ENCODE measurements at regions not wholly inside any gene's neighbourhood (a gene's known extent, or its start where the extent isn't known, plus 50 kb on each side); places are given as distances from the start of the nearest gene placed in this dataset.

- no peak for TF ChIP-seq EP300 (IDR thresholded peaks at IDR 0.05; ENCODE audit: borderline replicate concordance in 1 of 2, low read depth in 1 of 2, low read length in 1 of 2)
- TF ChIP-seq RFX5 (IDR thresholded peaks at IDR 0.05; ENCODE audit: low read length) = no peak
- TF ChIP-seq REST (IDR thresholded peaks at IDR 0.05; ENCODE audit: low read depth, low read length) = no peak
- TF ChIP-seq PBX3 (IDR thresholded peaks at IDR 0.05) = no peak
- TF ChIP-seq POLR2AphosphoS5 (IDR thresholded peaks at IDR 0.05; ENCODE audit: low read depth, low read length) = no peak
Measured at GRCh38 chr11:22084056-22084455, 108.8 kb upstream of the ANO5 start.
